MM.1S (cell line): ENCODE measurements at regions not wholly inside any gene's neighbourhood (a gene's known extent, or its start where the extent isn't known, plus 50 kb on each side); places are given as distances from the start of the nearest gene placed in this dataset.

ENCODE experiments used
- EZH2 ChIP-seq: fragments of 300-600 bp; sonication (generic); optimal IDR thresholded peaks from 2 replicates; pipeline ENCODE3; 2017; ENCODE audit warnings: low read depth, mild to moderate bottlenecking, antibody characterized with exemption, low read length, mixed read lengths
- TF ChIP-seq, protein P1 (sequence below): fragments of 300-600 bp; sonication (generic); IDR thresholded peaks from 2 replicates; pipeline ENCODE4 v1.5.1; 2016; ENCODE audit warnings: antibody characterized with exemption, low read length, mixed read lengths

DNA sequence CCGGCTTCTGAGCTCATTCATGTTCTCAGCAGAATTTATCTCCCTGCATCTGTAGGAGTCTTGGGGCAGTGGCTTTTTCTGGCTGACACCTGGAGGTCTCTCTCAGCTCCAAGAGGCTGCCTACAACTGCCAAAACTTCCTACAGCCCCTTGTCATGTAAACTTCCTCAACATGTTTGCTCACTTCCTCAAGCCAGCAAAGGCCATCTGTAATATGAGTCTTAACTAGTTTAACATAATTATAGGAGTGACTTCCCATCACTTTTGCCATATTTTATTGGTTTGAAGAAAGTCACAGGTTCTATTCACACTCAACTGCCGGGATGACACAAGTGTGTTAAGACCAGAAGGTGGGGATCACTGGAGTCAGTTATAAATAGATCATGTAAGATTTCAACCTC lies 194.0 kb downstream of the VRK1 start:
- TF ChIP-seq, protein P1, sequence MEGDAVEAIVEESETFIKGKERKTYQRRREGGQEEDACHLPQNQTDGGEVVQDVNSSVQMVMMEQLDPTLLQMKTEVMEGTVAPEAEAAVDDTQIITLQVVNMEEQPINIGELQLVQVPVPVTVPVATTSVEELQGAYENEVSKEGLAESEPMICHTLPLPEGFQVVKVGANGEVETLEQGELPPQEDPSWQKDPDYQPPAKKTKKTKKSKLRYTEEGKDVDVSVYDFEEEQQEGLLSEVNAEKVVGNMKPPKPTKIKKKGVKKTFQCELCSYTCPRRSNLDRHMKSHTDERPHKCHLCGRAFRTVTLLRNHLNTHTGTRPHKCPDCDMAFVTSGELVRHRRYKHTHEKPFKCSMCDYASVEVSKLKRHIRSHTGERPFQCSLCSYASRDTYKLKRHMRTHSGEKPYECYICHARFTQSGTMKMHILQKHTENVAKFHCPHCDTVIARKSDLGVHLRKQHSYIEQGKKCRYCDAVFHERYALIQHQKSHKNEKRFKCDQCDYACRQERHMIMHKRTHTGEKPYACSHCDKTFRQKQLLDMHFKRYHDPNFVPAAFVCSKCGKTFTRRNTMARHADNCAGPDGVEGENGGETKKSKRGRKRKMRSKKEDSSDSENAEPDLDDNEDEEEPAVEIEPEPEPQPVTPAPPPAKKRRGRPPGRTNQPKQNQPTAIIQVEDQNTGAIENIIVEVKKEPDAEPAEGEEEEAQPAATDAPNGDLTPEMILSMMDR: no peak
- no peak for TF ChIP-seq EZH2
